CD4-positive, CD25-positive, alpha-beta regulatory T cell (primary cell): ENCODE measurements at regions not wholly inside any gene's neighbourhood (a gene's known extent, or its start where the extent isn't known, plus 50 kb on each side); places are given as distances from the start of the nearest gene placed in this dataset.
"Not testable (repeated sequence)": the region's sequence is repeated elsewhere in the genome, so short reads cannot be mapped to it uniquely, and the experiment has no call there.

Experiments used
- ATAC-seq, 2 donors: fragments of 150-1000 bp; cut with Tn5 transposase; one replicate each; pipeline ENCODE4 v1.10.0; 2021; ENCODE audit warnings: low read depth in 2 of 2, moderate number of reproducible peaks in 2 of 2, moderate library complexity in 1 of 2
- DNase-seq, 3 donors: peaks; one replicate each; pipeline versions ENCODE4 v3.0.0 to v3.0.0-alpha.2; 2012 to 2022; ENCODE audit warnings: mixed read lengths in 1 of 3
- H3K27ac ChIP-seq: one replicate; pipeline ENCODE4 v1.7.0; 2013; ENCODE audit warnings: mild to moderate bottlenecking, low read length; ENCODE audit not compliant: insufficient read depth, poor library complexity, severe bottlenecking
- H3K27me3 ChIP-seq: one replicate; pipeline ENCODE4 v1.7.0; 2013; ENCODE audit warnings: low read length; ENCODE audit not compliant: control insufficient read depth, insufficient read depth
- H3K36me3 ChIP-seq: one replicate; pipeline ENCODE4 v1.7.0; 2013; ENCODE audit warnings: mild to moderate bottlenecking, low read length, moderate library complexity; ENCODE audit not compliant: control insufficient read depth, insufficient read depth
- H3K4me1 ChIP-seq: 2 replicates; pipeline ENCODE4 v1.7.0; 2013; ENCODE audit warnings: mild to moderate bottlenecking, low read length; ENCODE audit not compliant: insufficient read depth, control insufficient read depth, poor library complexity, severe bottlenecking
- H3K4me3 ChIP-seq: one replicate; pipeline ENCODE4 v1.7.0; 2013; ENCODE audit warnings: low read depth, mild to moderate bottlenecking, low read length, moderate library complexity
- H3K9me3 ChIP-seq, 2 experiments: 1 replicate in 1 of 2; 2 replicates in 1 of 2; pipeline ENCODE4 v1.7.0; 2013; ENCODE audit warnings: low read length in 2 of 2, mild to moderate bottlenecking in 1 of 2, moderate library complexity in 1 of 2; ENCODE audit not compliant: control insufficient read depth in 2 of 2
- H3K27ac Mint-ChIP-seq, 3 donors: one replicate each; pipeline ENCODE4 v1.8.0; 2020 to 2022; ENCODE audit warnings: mild to moderate bottlenecking in 3 of 3, mixed read lengths in 3 of 3, moderate library complexity in 2 of 3
- H3K27me3 Mint-ChIP-seq: one replicate; pipeline ENCODE4 v1.8.0; 2022; ENCODE audit warnings: mild to moderate bottlenecking, mixed read lengths
- H3K36me3 Mint-ChIP-seq: one replicate; pipeline ENCODE4 v1.8.0; 2020; ENCODE audit warnings: mixed read lengths
- H3K4me1 Mint-ChIP-seq, 4 donors: one replicate each; pipeline ENCODE4 v1.8.0; 2020 to 2022; ENCODE audit warnings: mixed read lengths in 4 of 4, mild to moderate bottlenecking in 1 of 4
- H3K4me3 Mint-ChIP-seq, 4 donors: one replicate each; pipeline ENCODE4 v1.8.0; 2020 to 2022; ENCODE audit warnings: mild to moderate bottlenecking in 4 of 4, mixed read lengths in 4 of 4, moderate library complexity in 3 of 4
- H3K9me3 Mint-ChIP-seq, 7 donors: one replicate each; pipeline ENCODE4 v1.8.0; 2020 to 2022; ENCODE audit warnings: mixed read lengths in 7 of 7, mild to moderate bottlenecking in 3 of 7, moderate library complexity in 2 of 7

DNA sequence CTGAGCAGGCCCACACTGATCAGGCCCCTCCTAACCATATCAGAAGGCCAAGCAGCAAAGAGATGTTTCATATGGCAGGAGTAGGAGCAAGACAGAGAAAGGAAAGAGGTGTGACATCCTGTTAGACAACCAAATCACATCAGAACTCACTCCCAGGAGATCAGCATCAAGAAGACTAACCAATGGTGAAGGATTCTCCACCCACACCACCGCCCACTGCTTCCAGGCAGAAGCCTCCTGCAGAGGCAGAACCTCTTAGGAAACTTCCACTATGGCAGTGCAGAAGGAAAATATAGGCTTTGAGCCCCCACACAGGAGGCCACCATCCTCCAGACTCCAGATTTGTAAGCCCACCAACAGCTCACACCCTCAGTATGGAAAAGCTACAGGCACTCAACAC, 624.7 kb upstream of the DEFB115 start:
- H3K27ac Mint-ChIP-seq, ATAC-seq, H3K4me3 Mint-ChIP-seq, H3K36me3 ChIP-seq, H3K36me3 Mint-ChIP-seq, H3K4me1 ChIP-seq, DNase-seq, H3K4me1 Mint-ChIP-seq, H3K27me3 Mint-ChIP-seq, H3K27ac ChIP-seq, H3K9me3 ChIP-seq, H3K4me3 ChIP-seq, H3K27me3 ChIP-seq: not testable (repeated sequence)
- H3K9me3 Mint-ChIP-seq: peaks cover 0 to 20% (median 7%) of the 10 kb centered on the region in 7 donors

DNA sequence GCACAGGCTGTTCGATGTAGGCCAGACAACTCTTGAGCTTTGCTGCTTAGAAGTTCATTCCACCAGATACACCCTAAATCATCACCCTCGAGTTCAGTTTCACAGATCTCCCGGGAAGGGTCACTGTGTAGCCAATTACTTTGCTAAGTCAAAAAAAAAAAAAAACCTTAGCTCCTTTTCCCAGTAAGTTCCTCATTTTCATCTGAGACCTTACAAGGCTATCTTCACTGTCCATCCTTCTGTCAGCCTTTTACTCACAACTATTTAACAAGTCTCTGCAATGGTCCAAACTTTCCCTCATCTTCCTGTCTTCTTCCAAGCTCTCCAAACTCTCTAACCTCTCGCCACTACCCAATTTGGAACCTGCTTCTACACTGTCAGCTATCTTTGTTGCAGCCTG, 615.9 kb upstream of the DEFB115 start:
- not testable (repeated sequence) for H3K27ac Mint-ChIP-seq, H3K36me3 ChIP-seq

GRCh38 chr20:30660982-30661381, 596.5 kb upstream of the DEFB115 start:
- not testable (repeated sequence) for H3K27ac Mint-ChIP-seq, H3K4me1 ChIP-seq, H3K4me1 Mint-ChIP-seq, ATAC-seq, H3K9me3 Mint-ChIP-seq, H3K4me3 Mint-ChIP-seq, H3K27me3 ChIP-seq, H3K9me3 ChIP-seq, H3K36me3 ChIP-seq, H3K27ac ChIP-seq, H3K4me3 ChIP-seq, H3K36me3 Mint-ChIP-seq, DNase-seq, H3K27me3 Mint-ChIP-seq

More for the DNA sequence above, 615.9 kb upstream of the DEFB115 start:
- DNase-seq, H3K4me3 Mint-ChIP-seq, H3K4me1 Mint-ChIP-seq, ATAC-seq, H3K27me3 Mint-ChIP-seq, H3K27ac ChIP-seq, H3K4me3 ChIP-seq, H3K4me1 ChIP-seq, H3K9me3 ChIP-seq, H3K36me3 Mint-ChIP-seq, H3K27me3 ChIP-seq: not testable (repeated sequence)
- H3K9me3 Mint-ChIP-seq: peaks cover 0 to 12% (median 5%) of the 10 kb centered on the region in 7 donors

DNA sequence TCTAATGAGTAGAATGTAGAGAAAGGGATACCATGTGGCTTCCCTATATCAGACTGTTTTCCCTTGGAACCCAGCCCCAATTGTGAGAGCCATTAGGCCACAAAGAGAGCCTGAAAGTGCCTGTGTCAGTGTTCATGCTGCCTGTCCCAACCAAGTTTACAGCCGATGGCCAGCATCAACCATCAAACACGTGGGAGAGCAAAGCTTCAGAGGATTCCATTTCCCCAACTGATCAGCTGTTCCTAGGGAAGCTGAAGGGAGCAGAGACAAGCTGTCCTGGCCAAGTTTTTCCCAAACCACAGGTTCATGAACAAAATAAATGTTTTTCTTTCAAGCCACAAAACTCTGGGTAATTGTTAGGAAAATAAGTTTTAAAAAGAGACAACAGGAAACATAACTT, 589.0 kb upstream of the DEFB115 start:
- H3K27ac Mint-ChIP-seq, H3K4me1 ChIP-seq, H3K9me3 Mint-ChIP-seq, H3K27ac ChIP-seq, DNase-seq, H3K9me3 ChIP-seq, ATAC-seq, H3K4me3 ChIP-seq, H3K27me3 ChIP-seq, H3K4me1 Mint-ChIP-seq, H3K36me3 Mint-ChIP-seq, H3K36me3 ChIP-seq, H3K27me3 Mint-ChIP-seq, H3K4me3 Mint-ChIP-seq: not testable (repeated sequence)

DNA sequence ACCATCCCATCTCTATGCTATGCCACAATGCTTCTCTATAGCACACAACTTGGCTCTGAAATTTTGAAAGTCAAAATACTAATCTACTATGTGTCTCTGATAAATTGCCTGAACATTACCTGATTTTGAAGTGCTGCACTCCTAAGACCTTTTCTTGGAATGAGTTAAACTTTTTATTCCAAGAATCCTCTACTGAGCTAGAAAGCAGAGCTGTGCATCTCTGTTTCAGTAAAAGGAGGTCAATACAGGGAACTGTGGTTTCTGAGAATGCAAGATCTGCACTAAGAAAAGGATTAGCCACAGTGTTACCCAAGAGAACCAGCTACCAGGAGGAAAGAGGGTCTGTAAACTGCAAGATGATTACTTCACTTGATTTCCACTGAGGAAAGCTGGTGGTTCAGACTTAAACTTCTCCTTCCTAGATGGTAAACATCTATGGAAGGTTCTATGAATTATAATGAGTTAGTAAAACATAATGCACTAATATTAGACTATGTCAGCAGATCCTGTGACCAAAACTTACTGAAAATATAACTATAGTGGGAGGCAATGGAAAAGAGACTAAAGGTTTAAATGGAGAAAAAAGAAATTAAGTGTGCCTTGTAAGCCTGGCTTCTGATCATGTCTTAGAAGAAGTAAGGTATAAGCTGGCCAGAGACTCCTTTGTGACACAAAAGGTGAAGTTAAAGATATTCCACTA, 588.0 kb upstream of the DEFB115 start:
- peaks cover 0 to 11% (median 0%) of the 10 kb centered on the region in 7 donors for H3K9me3 Mint-ChIP-seq
- H3K4me1 Mint-ChIP-seq, H3K4me3 ChIP-seq, H3K27me3 ChIP-seq, H3K9me3 ChIP-seq, H3K4me3 Mint-ChIP-seq, H3K4me1 ChIP-seq, H3K36me3 Mint-ChIP-seq, DNase-seq, H3K27me3 Mint-ChIP-seq, H3K27ac ChIP-seq, ATAC-seq, H3K27ac Mint-ChIP-seq, H3K36me3 ChIP-seq: not testable (repeated sequence)

DNA sequence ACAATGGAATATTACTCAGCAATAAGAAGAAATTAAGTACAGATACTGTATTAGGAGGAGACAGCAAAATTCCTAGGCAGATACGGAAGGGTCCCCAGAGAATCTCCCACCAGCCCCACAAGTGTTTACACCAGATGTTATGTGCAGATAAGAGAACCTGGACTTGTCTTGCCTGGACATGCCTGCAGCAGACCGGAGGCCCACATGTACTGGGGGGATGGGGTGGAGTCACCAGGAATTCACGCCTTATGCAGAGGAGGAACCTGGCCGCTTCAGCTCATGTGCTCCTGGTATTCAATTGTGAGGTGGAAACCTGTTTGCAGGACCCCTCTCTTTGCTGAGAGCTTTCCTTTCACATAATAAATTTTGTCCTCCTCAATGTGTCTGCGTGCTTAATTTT, 586.3 kb upstream of the DEFB115 start:
- H3K36me3 Mint-ChIP-seq, H3K4me1 Mint-ChIP-seq, H3K27me3 ChIP-seq, ATAC-seq, H3K27me3 Mint-ChIP-seq, H3K4me1 ChIP-seq, H3K4me3 ChIP-seq, H3K4me3 Mint-ChIP-seq, H3K36me3 ChIP-seq, H3K9me3 ChIP-seq, H3K27ac ChIP-seq, H3K27ac Mint-ChIP-seq, DNase-seq: not testable (repeated sequence)
- H3K9me3 Mint-ChIP-seq: peaks cover 0 to 13% (median 0%) of the 10 kb centered on the region in 7 donors

DNA sequence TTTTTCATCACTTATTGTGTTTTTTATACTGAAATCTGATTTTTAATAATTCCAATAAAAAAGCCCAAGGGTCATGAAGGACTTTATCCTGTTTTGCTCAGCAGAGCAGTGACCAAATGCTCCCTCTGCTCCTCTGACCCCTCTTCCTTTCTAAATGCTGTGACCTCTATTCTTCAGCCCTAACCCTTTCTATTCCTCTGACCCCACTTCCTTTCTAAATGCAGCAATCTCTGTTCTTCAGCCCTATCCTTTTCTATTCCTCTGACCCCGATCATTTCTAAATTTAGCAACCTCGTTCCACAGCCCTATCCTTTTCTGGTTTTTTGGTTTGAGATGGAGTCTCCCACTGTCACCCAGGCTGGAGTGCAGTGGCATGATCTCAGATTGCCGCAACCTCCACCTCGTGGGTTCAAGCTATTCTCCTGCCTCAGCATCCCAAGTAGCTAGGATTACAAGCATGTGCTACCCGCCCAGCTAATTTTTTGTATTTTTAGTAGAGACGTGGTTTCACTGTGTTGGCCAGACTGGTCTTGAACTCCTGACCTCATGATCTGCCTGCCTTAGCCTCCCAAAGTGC, 581.4 kb upstream of the DEFB115 start:
- H3K4me3 Mint-ChIP-seq, H3K27ac Mint-ChIP-seq, H3K27me3 Mint-ChIP-seq, H3K36me3 ChIP-seq, H3K4me3 ChIP-seq, H3K4me1 Mint-ChIP-seq, H3K9me3 ChIP-seq, H3K27ac ChIP-seq, H3K27me3 ChIP-seq, H3K36me3 Mint-ChIP-seq, H3K4me1 ChIP-seq, DNase-seq, ATAC-seq: not testable (repeated sequence)
- H3K9me3 Mint-ChIP-seq: peaks cover 0 to 16% (median 3%) of the 10 kb centered on the region in 7 donors

- H3K27me3 ChIP-seq, H3K4me1 Mint-ChIP-seq, H3K4me3 Mint-ChIP-seq, H3K27me3 Mint-ChIP-seq, DNase-seq, H3K4me1 ChIP-seq, H3K27ac ChIP-seq, H3K36me3 ChIP-seq, ATAC-seq, H3K9me3 ChIP-seq, H3K36me3 Mint-ChIP-seq, H3K9me3 Mint-ChIP-seq, H3K27ac Mint-ChIP-seq, H3K4me3 ChIP-seq: not testable (repeated sequence)
Observed at GRCh38 chr20:30682236-30682635, 575.2 kb upstream of the DEFB115 start.
